NT2/D1 (cell line): ENCODE measurements at regions not wholly inside any gene's neighbourhood (a gene's known extent, or its start where the extent isn't known, plus 50 kb on each side); places are given as distances from the start of the nearest gene placed in this dataset.

Source experiments
- DNase-seq: peaks from one replicate; pipeline ENCODE4 v3.0.0-alpha.2; 2011; ENCODE audit warnings: low read depth, low spot score
- H3K27me3 ChIP-seq: 2 replicates; pipeline ENCODE4 v1.6.0; 2011; ENCODE audit warnings: mild to moderate bottlenecking; ENCODE audit not compliant: insufficient read length, insufficient read depth
- H3K36me3 ChIP-seq: 2 replicates; pipeline ENCODE4 v1.6.1; 2011; ENCODE audit warnings: mild to moderate bottlenecking, low read length, mixed read lengths; ENCODE audit not compliant: insufficient read depth, insufficient read length
- H3K4me1 ChIP-seq: 2 replicates; pipeline ENCODE4 v1.5.1; 2011; ENCODE audit not compliant: insufficient read depth, insufficient read length
- H3K4me3 ChIP-seq: 2 replicates; pipeline ENCODE4 v1.5.1; 2011; ENCODE audit warnings: low read depth; ENCODE audit not compliant: insufficient read length
- H3K9ac ChIP-seq: 2 replicates; pipeline ENCODE4 v1.6.0; 2011; ENCODE audit warnings: low read depth; ENCODE audit not compliant: insufficient read length
- H3K9me3 ChIP-seq: 2 replicates; pipeline ENCODE4 v1.5.1; 2011; ENCODE audit warnings: mild to moderate bottlenecking, low read length; ENCODE audit not compliant: insufficient read depth
- SUZ12 ChIP-seq: IDR thresholded peaks from 2 replicates; pipeline ENCODE4 v1.6.1; 2011; ENCODE audit not compliant: insufficient read length, insufficient read depth; ENCODE audit errors: extremely low read depth
- YY1 ChIP-seq: IDR thresholded peaks from 2 replicates; pipeline ENCODE4 v1.6.1; 2011; ENCODE audit not compliant: insufficient read length, insufficient read depth
- ZNF274 ChIP-seq: IDR thresholded peaks from 2 replicates; pipeline ENCODE4 v1.6.1; 2011; ENCODE audit warnings: mild to moderate bottlenecking, low read depth, low read length

DNA sequence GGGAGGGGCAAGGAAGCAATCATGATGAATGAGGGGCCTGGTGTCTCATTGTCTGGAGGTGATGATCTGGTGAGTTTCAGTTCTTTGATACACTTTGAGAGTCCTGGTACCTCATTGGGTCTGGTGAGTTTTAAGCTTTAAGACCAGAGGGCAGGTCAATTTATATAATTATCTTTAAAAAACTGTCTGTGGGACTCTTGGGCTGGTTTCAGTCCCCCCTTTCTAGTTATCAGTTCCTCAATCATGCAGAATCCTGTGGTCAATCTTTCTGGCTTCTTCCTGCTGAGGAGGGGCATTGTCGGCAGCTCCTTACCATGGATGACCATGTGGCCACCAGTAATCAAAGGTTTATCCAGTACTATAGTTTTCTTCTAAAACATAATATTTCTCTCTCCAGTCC lies 789.1 kb downstream of the PCDH18 start:
- no peak for TF ChIP-seq SUZ12
- TF ChIP-seq YY1 = no peak
- no peak for TF ChIP-seq ZNF274
- Histone ChIP-seq H3K4me1 (no peaks in the 10 kb centered on the region), H3K27me3 (no peaks in the 10 kb centered on the region), H3K36me3 (no peaks in the 10 kb centered on the region), H3K9me3 (peaks cover 10% of the 10 kb centered on the region; the same call in 1 of the 2 replicates), H3K9ac (no peak overlapping the region), H3K4me3 (no peak overlapping the region)
- no peak for DNase-seq

DNA sequence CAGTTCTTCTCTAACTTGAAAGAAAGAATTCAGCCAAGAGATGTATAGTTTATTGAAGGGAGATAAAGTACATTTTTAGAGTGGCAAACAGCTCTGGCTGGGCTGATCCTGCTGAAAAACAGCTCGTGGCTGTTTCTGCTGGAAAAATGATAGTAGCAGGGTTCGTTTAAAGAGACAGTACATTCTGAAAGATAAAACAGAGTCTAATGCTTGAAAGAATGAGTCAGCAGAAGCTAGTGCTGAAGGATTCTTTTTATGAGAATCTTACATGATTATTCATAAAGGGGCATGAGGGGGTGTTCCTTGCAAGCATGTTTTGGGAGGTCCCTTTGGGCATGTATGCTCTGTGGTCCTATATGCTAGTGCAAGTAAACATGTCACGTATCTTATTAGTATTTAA lies 790.0 kb downstream of the PCDH18 start:
- peaks cover 10% of the 10 kb centered on the region; the same call in 1 of the 2 replicates for H3K9me3 ChIP-seq

DNA sequence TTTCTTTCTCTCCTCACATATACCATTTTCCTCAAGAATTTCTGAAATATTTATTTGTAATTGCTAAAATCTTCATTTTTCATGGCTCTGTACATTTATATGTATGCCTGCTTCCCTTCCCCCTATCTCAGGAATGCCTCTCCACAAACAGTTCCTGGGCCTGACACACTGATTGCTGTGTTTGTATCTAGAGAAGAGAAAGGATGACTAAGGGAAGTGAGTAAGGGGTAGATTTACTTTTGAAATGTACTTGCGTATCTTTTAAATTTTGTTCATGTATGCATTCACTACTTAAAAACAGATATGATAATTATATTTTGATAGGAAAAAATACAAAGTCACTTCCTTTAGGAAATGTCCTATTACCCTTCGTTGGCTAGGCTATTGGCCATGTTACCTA lies 790.8 kb downstream of the PCDH18 start:
- Histone ChIP-seq H3K9ac (no peak overlapping the region), H3K4me1 (no peaks in the 10 kb centered on the region), H3K9me3 (peaks cover 10% of the 10 kb centered on the region; the same call in 1 of the 2 replicates), H3K27me3 (no peaks in the 10 kb centered on the region), H3K4me3 (no peak overlapping the region), H3K36me3 (no peaks in the 10 kb centered on the region)
- TF ChIP-seq SUZ12 = no peak
- TF ChIP-seq YY1 = no peak
- TF ChIP-seq ZNF274 = no peak
- DNase-seq = no peak

More for the DNA sequence above, 790.0 kb downstream of the PCDH18 start:
- no peak for TF ChIP-seq YY1
- TF ChIP-seq ZNF274 = no peak
- no peak for TF ChIP-seq SUZ12
- DNase-seq = no peak
- H3K27me3 ChIP-seq = no peaks in the 10 kb centered on the region
- no peaks in the 10 kb centered on the region for H3K36me3 ChIP-seq
- H3K4me3 ChIP-seq = no peak overlapping the region
- H3K4me1 ChIP-seq = no peaks in the 10 kb centered on the region
- H3K9ac ChIP-seq = no peak overlapping the region

DNA sequence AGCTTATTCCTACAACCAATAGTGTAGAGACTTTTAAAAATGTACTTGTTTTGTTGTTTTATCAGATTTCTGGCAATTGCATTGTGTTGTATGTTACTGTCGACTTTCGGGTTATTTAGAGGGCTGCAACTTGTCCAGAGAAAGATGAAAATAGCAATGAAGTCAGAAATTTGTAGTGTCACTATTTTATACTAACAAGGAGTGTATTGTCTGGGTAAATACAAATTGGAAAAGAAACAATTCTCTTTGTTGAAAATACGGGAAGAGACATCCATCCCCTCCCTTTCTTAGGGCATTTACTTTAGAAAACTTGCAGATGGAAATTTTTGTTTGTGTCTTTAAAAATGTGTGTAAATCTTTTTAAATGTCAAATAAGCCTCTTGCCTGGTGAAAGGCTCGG lies 792.0 kb downstream of the PCDH18 start:
- H3K4me1 ChIP-seq = no peaks in the 10 kb centered on the region
- TF ChIP-seq SUZ12 (no peak), ZNF274 (no peak), YY1 (no peak)
- H3K27me3 ChIP-seq = no peaks in the 10 kb centered on the region

DNA sequence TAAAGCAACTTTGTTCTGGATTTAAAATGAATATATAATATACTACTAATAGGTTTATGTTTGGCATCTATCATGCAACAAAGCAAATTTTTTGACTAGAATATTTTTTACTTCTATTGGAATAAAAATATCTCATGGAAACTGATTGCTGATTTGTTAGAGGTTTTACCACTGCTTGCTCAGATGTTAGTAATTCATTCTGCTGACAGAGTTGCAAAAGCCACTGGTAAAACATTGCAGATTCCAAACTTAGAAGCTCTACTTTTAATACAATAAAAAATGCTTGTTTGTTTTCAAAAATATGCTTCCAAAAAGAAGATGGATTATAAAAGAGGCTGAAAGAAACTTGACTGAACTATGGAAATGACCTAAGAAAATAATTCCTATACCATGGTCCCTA lies 795.2 kb downstream of the PCDH18 start:
- no peaks in the 10 kb centered on the region for H3K36me3 ChIP-seq
- no peak for DNase-seq
- H3K4me1 ChIP-seq = no peaks in the 10 kb centered on the region
- no peak overlapping the region for H3K9ac ChIP-seq
- H3K4me3 ChIP-seq = no peak overlapping the region
- no peaks in the 10 kb centered on the region for H3K9me3 ChIP-seq
- TF ChIP-seq SUZ12 = no peak
- TF ChIP-seq YY1 = no peak
- TF ChIP-seq ZNF274 = no peak
- no peaks in the 10 kb centered on the region for H3K27me3 ChIP-seq

More for the DNA sequence above, 792.0 kb downstream of the PCDH18 start:
- Histone ChIP-seq H3K9ac (no peak overlapping the region), H3K36me3 (no peaks in the 10 kb centered on the region), H3K9me3 (peaks cover 10% of the 10 kb centered on the region; the same call in 1 of the 2 replicates), H3K4me3 (no peak overlapping the region)
- no peak for DNase-seq

DNA sequence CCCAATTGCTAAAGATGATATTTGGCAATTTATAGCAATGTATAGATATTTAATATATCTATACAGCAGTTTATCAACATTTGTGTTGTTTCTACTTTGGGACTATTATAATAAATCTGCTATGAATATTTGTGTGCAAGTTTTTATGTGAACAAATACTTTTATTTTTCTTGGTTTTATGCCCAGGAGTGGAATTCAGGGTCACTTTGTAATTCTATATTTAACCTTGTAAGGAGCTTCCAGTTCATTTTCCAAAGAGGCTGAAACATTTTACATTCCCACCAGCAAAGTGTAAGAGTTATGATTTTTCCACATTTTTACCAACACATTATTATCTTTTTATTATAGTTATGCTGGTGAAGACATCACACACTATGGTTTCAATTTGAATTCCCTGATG lies 801.3 kb downstream of the PCDH18 start:
- no peaks in the 10 kb centered on the region for H3K27me3 ChIP-seq
- H3K9ac ChIP-seq = no peak overlapping the region
- TF ChIP-seq ZNF274 = no peak
- no peak for TF ChIP-seq YY1
- no peak for TF ChIP-seq SUZ12
- H3K9me3 ChIP-seq = no peaks in the 10 kb centered on the region
- no peaks in the 10 kb centered on the region for H3K4me1 ChIP-seq
- DNase-seq = no peak
- H3K36me3 ChIP-seq = no peaks in the 10 kb centered on the region
- no peak overlapping the region for H3K4me3 ChIP-seq

DNA sequence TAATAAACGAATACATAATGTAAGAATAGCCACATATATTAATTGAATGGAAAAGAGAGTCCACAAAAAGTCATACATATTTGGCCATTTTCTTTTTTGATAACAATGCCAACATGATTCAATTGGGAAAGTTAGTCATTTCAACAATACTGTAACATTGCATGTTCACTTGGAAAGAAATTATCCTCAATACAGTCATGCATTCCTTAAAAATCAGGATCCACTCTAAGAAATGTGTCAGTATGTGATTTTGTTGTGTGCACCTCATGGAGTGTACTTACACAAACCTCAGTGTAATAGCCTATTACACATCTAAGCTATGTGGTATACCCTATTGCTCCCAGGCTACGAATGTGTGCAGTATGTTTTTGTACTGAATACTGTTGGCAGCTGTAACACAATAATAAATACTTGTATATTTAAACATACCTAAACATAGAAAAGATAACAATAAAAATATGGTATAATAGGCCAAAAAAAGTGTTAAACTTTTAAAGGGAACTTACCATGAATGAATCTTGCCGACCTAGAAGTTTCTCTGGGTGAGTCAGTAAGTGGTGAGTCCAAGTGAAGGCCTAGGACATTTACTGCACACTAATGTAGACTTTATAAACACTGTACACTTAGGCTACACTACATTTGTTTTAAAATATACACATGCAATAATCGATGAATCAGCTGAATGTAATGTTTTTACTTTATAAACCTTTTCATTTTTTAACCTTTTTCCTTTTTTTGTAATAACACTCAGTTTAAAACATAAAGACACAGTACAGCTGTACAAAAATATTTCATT lies 806.8 kb downstream of the PCDH18 start:
- Histone ChIP-seq H3K9ac (no peak overlapping the region), H3K4me1 (no peaks in the 10 kb centered on the region), H3K4me3 (no peak overlapping the region), H3K9me3 (no peaks in the 10 kb centered on the region), H3K36me3 (no peaks in the 10 kb centered on the region), H3K27me3 (no peaks in the 10 kb centered on the region)
- no peak for DNase-seq
- TF ChIP-seq SUZ12 = no peak
- no peak for TF ChIP-seq YY1
- TF ChIP-seq ZNF274 = no peak
